HCT116 (cell line): ENCODE measurements at regions not wholly inside any gene's neighbourhood (a gene's known extent, or its start where the extent isn't known, plus 50 kb on each side); places are given as distances from the start of the nearest gene placed in this dataset.

Source experiments
- ATAC-seq: fragments of 200-7000 bp; cut with Tn5 transposase; 2 replicates; pipeline ENCODE4 v1.9.1; 2020; ENCODE audit warnings: mild to moderate bottlenecking, moderate library complexity
- BruUV-seq: library from RNA; stranded (reverse); fragments of 400-500 nt; replicated peaks from 2 replicates; lab custom pipeline; 2021; lab: Mats Ljungman, UMichigan
- CTCF ChIA-PET: fragments of 300-600 bp; sonication (Branson Sonifier 250); formaldehyde crosslinking; loops from one replicate; lab custom pipeline; 2021; ENCODE audit warnings: antibody characterized with exemption; lab: Charles Lee
- POLR2A ChIA-PET: fragments of 300-600, 350-600 bp; sonication (Branson Sonifier 250); formaldehyde crosslinking; loops from one replicate; lab custom pipeline; 2021; ENCODE audit warnings: antibody characterized with exemption; lab: Charles Lee
- RAD21 ChIA-PET, 2 experiments: fragments of 300-600 bp; sonication (Branson Sonifier 250); formaldehyde crosslinking; loops; one replicate each; lab custom pipeline; 2023; ENCODE audit warnings: low total read pairs in 2 of 2; ENCODE audit not compliant: uncharacterized antibody in 2 of 2, unreplicated experiment in 2 of 2, low non-redundant PET in 1 of 2; lab: Charles Lee
- DNase-seq: peaks from one replicate; pipeline ENCODE4 v3.0.0-alpha.2; 2010; ENCODE audit warnings: low read depth, low spot score
- H2AFZ ChIP-seq: fragments of 200-600 bp; shearing (Covaris generic), sonication (generic); 2 replicates; pipeline ENCODE4 v1.6.1; 2017; ENCODE audit warnings: low read depth, mixed run types, mixed read lengths, antibody characterized with exemption, low read length; ENCODE audit not compliant: poor library complexity, severe bottlenecking
- H3K27ac ChIP-seq: 2 replicates; pipeline ENCODE4 v1.5.1; 2012; ENCODE audit warnings: low read depth, low read length
- H3K27me3 ChIP-seq: fragments of 200-600 bp; sonication (generic); 2 replicates; pipeline ENCODE4 v1.6.1; 2016; ENCODE audit warnings: mixed run types, low read length, mixed read lengths; ENCODE audit not compliant: insufficient read depth
- H3K36me3 ChIP-seq, 2 experiments: fragments of 200-500 bp in 1 of 2; fragments of 200-600 bp in 1 of 2; sonication (Bioruptor generic) in 1 of 2; sonication (generic) in 1 of 2; 2 replicates each; pipeline versions ENCODE4 v1.5.1 to v1.6.1; 2014 to 2016; ENCODE audit warnings: low read length in 2 of 2, inconsistent platforms in 1 of 2, mixed read lengths in 1 of 2, mixed run types in 1 of 2; ENCODE audit not compliant: insufficient read depth in 2 of 2, control insufficient read depth in 1 of 2
- H3K4me1 ChIP-seq, 2 experiments: fragments of 200-600 bp in 1 of 2; sonication (generic) in 1 of 2; 2 replicates each; pipeline versions ENCODE4 v1.5.1 to v1.6.1; 2012 to 2017; ENCODE audit warnings: low read length in 2 of 2, inconsistent platforms in 1 of 2, mild to moderate bottlenecking in 1 of 2, mixed read lengths in 1 of 2, mixed run types in 1 of 2, moderate library complexity in 1 of 2; ENCODE audit not compliant: insufficient read depth in 2 of 2, control insufficient read depth in 1 of 2
- H3K4me2 ChIP-seq: fragments of 200-600 bp; sonication (generic); 2 replicates; pipeline ENCODE4 v1.6.1; 2017; ENCODE audit warnings: mixed run types, low read length, mixed read lengths
- H3K4me3 ChIP-seq, 2 experiments: fragments of 200-600 bp in 1 of 2; sonication (generic) in 1 of 2; replicated peaks in 1 of 2; 2 replicates each; pipeline ENCODE4 v1.5.1; 2011 to 2016; ENCODE audit warnings: low read length in 2 of 2, control low read depth in 1 of 2, low read depth in 1 of 2, mild to moderate bottlenecking in 1 of 2, mixed read lengths in 1 of 2, mixed run types in 1 of 2
- H3K79me2 ChIP-seq: fragments of 200-600 bp; sonication (generic); 2 replicates; pipeline ENCODE4 v1.6.1; 2017; ENCODE audit warnings: mild to moderate bottlenecking, mixed run types, low read length, moderate library complexity, mixed read lengths; ENCODE audit not compliant: insufficient read depth
- H3K9ac ChIP-seq: fragments of 200-600 bp; sonication (generic); 2 replicates; pipeline ENCODE4 v1.6.1; 2016; ENCODE audit warnings: low read length, mixed read lengths
- H3K9me2 ChIP-seq: fragments of 200-600 bp; sonication (generic), shearing (Covaris generic); 2 replicates; pipeline ENCODE4 v1.6.1; 2017; ENCODE audit warnings: mixed run types, mild to moderate bottlenecking, moderate library complexity; ENCODE audit not compliant: insufficient read depth
- H3K9me3 ChIP-seq, 2 experiments: fragments of 200-500 bp in 1 of 2; fragments of 200-600 bp in 1 of 2; sonication (Bioruptor generic) in 1 of 2; sonication (generic) in 1 of 2; 2 replicates each; pipeline ENCODE4 v1.6.1; 2014 to 2017; ENCODE audit warnings: low read length in 2 of 2, mixed read lengths in 2 of 2, inconsistent platforms in 1 of 2, low read depth in 1 of 2, mild to moderate bottlenecking in 1 of 2, mixed run types in 1 of 2, moderate library complexity in 1 of 2; ENCODE audit not compliant: control insufficient read depth in 1 of 2, insufficient read depth in 1 of 2
- H4K20me1 ChIP-seq: fragments of 200-600 bp; sonication (generic), shearing (Covaris generic); 2 replicates; pipeline ENCODE4 v1.6.1; 2017; ENCODE audit warnings: mixed run types, mild to moderate bottlenecking, moderate library complexity; ENCODE audit not compliant: insufficient read depth
- CBX3 ChIP-seq: IDR thresholded peaks from 2 replicates; pipeline ENCODE4 v1.6.1; 2012; ENCODE audit warnings: low read depth
- CEBPB ChIP-seq: IDR thresholded peaks from 2 replicates; pipeline ENCODE4 v1.6.1; 2012; ENCODE audit warnings: low read depth
- CTCF ChIP-seq, 3 experiments: fragments of 200-600 bp in 1 of 3; sonication (generic) in 1 of 3; IDR thresholded peaks in 2 of 3; conservative IDR thresholded peaks in 1 of 3; 2 replicates each; pipeline ENCODE4 v1.5.1; 2012 to 2017; ENCODE audit warnings: low read depth in 2 of 3, low read length in 2 of 3, antibody characterized with exemption in 1 of 3, borderline replicate concordance in 1 of 3, control low read depth in 1 of 3, mild to moderate bottlenecking in 1 of 3, mixed read lengths in 1 of 3, mixed run types in 1 of 3, moderate library complexity in 1 of 3; ENCODE audit not compliant: insufficient read depth in 1 of 3
- EGR1 ChIP-seq: IDR thresholded peaks from 2 replicates; pipeline ENCODE4 v1.6.1; 2012; ENCODE audit warnings: low read depth
- EZH2 ChIP-seq: fragments of 200-600 bp; sonication (generic); IDR thresholded peaks from 2 replicates; pipeline ENCODE4 v1.6.1; 2017; ENCODE audit warnings: antibody characterized with exemption, mixed run types
- EZH2phosphoT487 ChIP-seq: fragments of 200-600 bp; IDR thresholded peaks from 2 replicates; pipeline ENCODE4 v1.6.1; 2018; ENCODE audit warnings: antibody characterized with exemption, borderline replicate concordance
- FOSL1 ChIP-seq: IDR thresholded peaks from 2 replicates; pipeline ENCODE4 v1.6.1; 2012; ENCODE audit warnings: low read depth
- POLR2AphosphoS5 ChIP-seq: IDR thresholded peaks from 2 replicates; pipeline ENCODE4 v1.6.1; 2011; ENCODE audit warnings: mild to moderate bottlenecking, low read depth, low read length, moderate library complexity
- RAD21 ChIP-seq: IDR thresholded peaks from 2 replicates; pipeline ENCODE4 v1.6.1; 2012; ENCODE audit warnings: low read depth, mild to moderate bottlenecking
- SIN3A ChIP-seq: IDR thresholded peaks from 2 replicates; pipeline ENCODE4 v1.6.1; 2012; ENCODE audit warnings: low read depth
- intact Hi-C: fragments of 100-400 bp; cut with micrococcal nuclease; formaldehyde crosslinking; loops from 2 replicates; pipeline ENCODE4 v1.10.0; 2022

GRCh38 chr1:208944981-208945451 lies 638.5 kb upstream of the CAMK1G start:
- H3K4me3 ChIP-seq, result no peak overlapping the region
- intact Hi-C loops, result no loop called here
- ATAC-seq (no peak), DNase-seq (no peak)
- H3K9me3 ChIP-seq, result no peaks in the 10 kb centered on the region
- H3K9ac ChIP-seq, result no peak overlapping the region
- H3K79me2 ChIP-seq, result no peaks in the 10 kb centered on the region
- no peak overlapping the region for H3K27ac ChIP-seq
- H2AFZ ChIP-seq, result no peak overlapping the region
- POLR2A ChIA-PET, result no interaction called here
- CTCF ChIA-PET, result no interaction called here
- no peak for TF ChIP-seq FOSL1
- TF ChIP-seq EGR1, result no peak
- no peak for TF ChIP-seq CTCF (IDR thresholded peaks at IDR 0.05 in 2 of 3, conservative IDR thresholded peaks at IDR 0.05 in 1 of 3; ENCODE audit: borderline replicate concordance in 1 of 3, insufficient read depth in 1 of 3, low read depth in 2 of 3, low read length in 2 of 3)
- TF ChIP-seq CEBPB, result no peak
- no peak for TF ChIP-seq POLR2AphosphoS5
- TF ChIP-seq EZH2phosphoT487, result no peak
- TF ChIP-seq EZH2, result no peak
- no peak for TF ChIP-seq RAD21
- no peaks in the 10 kb centered on the region for H4K20me1 ChIP-seq
- H3K4me2 ChIP-seq, result no peak overlapping the region
- RAD21 ChIA-PET, result no interaction called here
- BruUV-seq, result no TSS peak
- no peaks in the 10 kb centered on the region for H3K36me3 ChIP-seq
- H3K4me1 ChIP-seq, result no peaks in the 10 kb centered on the region
- H3K9me2 ChIP-seq, result no peaks in the 10 kb centered on the region
- H3K27me3 ChIP-seq, result no peaks in the 10 kb centered on the region

GRCh38 chr1:208950206-208950605 lies 633.3 kb upstream of the CAMK1G start:
- Histone ChIP-seq H3K27me3 (no peaks in the 10 kb centered on the region), H3K27ac (no peak overlapping the region), H3K9me3 (no peaks in the 10 kb centered on the region), H3K9me2 (no peaks in the 10 kb centered on the region), H3K9ac (no peak overlapping the region), H3K36me3 (no peaks in the 10 kb centered on the region), H3K4me2 (no peak overlapping the region)
- no TSS peak for BruUV-seq
- DNase-seq, result no peak
- intact Hi-C loops, result no loop called here
- TF ChIP-seq EZH2 (no peak), CEBPB (no peak), CBX3 (no peak), SIN3A (no peak)
- TF ChIP-seq, all 23 proteins: peak for 0
- Histone ChIP-seq H3K4me3 (no peak overlapping the region), H4K20me1 (no peaks in the 10 kb centered on the region), H3K79me2 (no peaks in the 10 kb centered on the region), H2AFZ (no peak overlapping the region), H3K4me1 (no peaks in the 10 kb centered on the region)
- no peak for ATAC-seq
- CTCF ChIA-PET, result no interaction called here
- POLR2A ChIA-PET, result no interaction called here
- RAD21 ChIA-PET, result no interaction called here
